ENCODE measurements at regions not wholly inside any gene's neighbourhood (a gene's known extent, or its start where the extent isn't known, plus 50 kb on each side); places are given as distances from the start of the nearest gene placed in this dataset.
A peak's percentile ranks its signal among the peaks of the same experiment; 100 is the strongest.

DNA sequence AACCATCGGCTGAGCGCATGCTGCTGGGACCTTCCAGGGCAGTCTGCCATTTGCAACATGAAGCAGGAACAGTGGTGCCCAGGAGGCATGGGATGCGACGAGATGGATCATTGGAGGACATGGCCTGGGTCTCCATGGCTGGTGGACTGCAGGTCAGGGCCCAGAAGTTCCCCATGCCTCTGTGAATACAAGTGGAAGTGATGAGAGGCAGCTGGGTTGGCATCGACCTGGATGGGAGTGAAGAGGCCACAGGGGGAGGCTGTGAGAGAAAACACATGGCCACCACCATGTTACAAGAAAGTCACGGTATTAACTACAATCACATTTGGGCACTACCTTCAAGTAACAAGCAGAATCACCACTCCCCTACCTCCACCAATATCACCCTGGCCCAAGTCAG, 262.0 kb downstream of the FOXO1 start:
- DNase-seq = no peak

DNA sequence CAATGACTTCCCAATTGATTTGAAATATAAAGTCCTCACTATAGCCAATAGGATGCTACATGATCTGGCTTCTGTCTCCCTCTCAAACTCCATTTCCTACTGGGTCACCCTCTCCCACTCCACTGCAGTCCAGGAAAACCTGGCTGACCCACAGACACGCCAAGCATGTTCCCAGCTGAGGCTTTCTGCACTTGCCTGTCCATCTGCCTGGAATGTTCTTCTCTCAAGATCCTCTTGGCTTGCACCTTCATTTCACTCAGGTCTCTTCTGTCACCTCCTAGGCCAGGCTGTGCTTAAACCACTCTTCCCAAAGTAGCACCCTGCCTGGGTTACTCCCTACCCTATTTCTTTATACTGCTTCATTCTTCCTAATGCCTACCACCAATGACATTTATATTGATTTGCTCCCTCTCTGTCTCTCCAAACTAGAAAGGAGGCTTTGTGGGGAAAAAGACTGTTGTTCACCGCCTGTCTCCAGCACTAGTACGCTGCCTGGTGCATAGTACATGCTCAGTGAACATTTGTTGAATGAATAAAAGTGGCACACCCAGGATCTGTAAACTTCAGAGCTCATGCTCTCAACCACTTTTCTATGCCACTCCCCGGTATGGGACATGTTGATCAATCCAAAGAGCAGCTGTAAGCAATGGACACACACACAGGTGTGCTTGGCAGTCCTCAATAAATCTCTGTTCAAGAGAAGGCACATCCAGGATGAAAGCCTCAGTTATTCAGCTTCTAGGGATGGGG, 261.3 kb downstream of the FOXO1 start:
- DNase-seq = no peak

DNA sequence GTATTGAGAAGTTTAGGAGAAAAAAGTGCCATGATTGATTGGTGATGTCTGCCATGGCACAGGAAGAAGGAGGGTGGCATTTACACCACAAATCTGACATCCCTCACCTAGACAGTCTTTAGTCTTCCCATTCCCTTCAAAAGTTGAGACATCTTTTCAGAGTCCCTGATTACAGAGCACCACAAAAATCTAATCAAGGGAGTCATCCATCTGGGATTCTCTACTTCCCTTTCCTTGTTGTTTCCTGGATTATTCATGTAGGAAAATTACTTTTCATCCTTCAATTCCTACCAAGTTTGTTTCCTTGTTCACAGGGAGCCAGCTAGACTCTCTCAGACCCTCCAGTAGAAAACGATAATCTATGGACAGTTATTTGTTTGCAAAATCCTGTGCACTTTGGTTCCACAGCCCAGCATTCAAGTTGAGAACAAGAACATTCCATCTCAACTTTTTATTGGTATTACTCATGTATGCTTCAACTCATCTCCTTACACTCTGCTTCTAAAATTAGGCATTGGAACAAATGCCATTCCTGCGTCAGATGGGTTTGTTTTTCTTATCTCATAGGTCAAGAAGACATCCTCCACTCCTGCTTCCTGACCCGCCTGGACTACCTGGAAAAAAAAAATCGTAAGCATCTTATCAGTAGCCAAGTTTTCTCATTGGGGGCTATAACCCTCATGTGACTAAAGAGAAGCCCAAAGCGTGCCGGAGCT, 259.9 kb downstream of the FOXO1 start:
- no peak for DNase-seq

DNA sequence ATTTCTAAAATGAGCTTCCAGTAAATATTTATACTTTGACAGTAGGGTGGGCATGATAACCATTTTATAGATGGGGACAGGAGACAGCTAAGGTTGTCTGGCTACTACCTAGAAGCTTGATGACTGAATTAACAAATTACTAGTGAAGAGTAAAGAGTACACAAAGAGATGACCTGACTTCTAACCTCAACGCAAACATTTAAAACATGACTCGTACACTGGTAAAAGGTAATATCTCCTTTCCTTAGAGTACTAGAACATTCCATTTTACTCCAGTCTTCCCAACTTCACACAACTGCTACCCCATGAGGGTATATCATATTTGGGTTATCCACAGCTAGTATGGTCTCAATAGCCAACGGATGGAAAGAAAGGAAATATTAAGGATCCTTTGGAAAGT, 258.9 kb downstream of the FOXO1 start:
- no peak for DNase-seq

DNA sequence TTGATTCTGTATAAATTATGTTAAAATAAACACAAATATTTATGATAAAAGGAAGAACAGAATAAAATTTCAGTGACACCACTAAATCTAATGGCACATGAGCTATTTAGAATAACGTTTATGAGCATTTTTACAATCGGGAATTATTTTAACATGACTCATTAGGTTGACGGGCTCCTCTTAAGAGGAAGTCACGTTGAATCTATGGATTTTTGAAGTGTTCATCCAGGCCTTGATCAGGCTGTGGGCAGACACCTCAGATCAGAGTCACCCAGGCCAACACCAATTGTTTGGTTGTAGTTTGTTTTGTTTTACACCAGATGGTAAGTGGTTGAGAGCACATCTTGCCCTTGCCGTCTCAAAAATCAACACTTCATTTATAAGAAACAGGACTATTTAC, 257.8 kb downstream of the FOXO1 start:
- DNase-seq = no peak

DNA sequence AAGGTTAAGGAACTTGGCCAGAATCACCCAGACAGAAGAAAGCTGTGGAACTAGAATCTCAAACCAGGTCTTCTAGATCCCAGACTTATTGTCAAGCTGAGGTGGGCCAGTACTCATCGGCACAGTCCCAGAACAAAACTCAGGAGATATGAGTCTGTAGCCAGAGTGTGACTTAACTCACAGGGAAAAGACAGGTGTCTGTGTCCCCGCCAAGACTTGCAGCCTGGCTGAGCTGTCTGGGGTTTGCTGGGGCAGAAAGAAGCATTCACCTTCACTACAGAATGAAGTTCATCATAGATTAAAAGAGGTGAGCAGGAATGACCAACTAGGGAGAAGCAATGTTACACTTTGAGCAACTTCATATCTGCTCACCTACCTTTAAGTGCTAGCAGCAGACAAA, 257.2 kb downstream of the FOXO1 start:
- no peak for DNase-seq

DNA sequence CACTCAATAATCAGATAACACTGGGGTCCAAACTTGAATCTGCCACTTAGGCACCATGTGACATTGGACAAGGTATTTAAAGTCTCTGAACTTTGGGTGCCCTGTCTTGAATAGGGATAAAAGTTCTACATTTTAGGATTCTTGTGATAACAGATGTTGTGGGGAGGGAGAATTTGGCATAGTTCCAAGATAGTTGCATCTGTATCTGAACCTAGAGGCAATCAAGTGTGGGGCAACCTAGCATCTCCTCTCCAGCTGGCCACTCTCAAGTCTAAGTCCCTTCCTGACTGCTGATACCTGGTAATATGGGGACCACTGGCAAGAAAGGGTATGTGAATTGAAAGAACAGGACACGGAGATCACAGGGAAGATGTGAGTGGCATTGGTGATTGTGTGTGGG, 256.1 kb downstream of the FOXO1 start:
- no peak for DNase-seq

DNA sequence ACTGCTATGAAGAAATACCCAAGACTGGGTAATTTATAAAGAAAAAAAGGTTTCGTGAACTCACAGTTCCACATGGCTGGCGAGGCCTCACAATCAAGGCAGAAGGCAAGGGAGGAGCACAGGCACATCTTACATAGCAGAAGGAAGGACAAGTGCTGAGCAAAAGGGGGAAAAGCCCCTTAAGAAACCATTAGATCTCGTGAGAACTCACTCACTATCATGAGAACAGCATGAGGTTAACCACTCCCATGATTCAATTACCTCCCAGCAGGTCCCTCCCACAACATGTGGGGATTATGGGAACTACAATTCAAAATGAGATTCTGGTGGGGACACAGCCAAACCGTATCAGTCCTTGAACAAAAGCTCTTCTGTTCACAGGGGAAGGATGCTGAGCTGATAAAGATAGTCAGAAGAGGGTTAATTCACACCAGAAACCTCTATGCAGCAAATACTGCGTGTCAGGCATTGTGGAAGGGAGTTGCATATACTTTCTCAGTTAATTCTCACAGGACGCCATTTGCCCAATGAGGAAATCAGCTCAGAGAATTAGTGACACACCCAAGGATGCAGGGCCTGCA, 246.2 kb downstream of the FOXO1 start:
- no peak for DNase-seq

DNA sequence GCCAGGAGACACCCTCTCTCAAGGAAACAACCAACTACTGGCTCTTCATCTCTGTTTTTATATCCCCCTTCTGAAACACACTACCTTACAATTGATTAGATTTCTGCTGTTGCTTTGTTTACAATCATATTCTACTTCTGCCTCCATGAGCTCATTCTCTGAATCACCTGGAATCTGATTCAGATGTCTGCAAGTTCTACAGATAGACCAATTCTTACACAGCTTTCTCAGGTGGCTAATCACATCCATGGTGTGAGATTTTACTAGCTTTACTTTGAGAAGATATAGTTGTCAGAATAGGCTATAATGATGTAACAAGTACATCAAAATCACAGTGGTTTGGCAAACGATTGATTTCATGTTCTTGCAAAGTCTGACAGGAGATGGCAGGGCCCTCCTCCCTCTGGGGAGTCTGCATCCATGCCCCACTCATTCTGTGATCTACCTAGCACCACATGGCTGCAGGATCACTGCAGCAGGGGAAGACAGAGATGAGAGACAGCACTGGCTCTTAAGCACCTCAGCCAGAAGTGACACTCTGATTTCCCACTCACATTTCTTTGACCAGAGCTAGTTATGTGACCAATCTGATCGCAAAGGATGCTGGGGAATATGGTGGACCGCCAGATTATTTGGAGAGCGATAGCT, 243.7 kb downstream of the FOXO1 start:
- DNase-seq = no peak

DNA sequence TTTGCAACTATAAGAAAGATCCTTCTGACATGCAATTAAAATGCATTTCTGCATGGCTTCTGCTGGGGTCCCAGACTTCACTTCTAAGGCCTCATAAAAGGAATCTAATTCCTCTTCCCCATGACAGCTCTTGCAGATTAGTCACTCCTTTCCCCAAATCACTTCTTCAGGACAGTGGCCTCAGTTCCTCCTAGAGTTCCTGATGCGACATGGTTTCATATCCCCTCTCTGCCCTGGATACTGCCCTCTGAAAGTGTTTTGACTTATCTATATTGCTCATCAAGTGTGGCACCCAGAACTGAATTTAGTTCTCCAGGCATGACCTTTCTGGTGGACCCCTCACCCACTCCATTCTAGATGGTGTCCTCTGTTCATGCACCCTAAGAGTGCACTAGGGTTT, 238.1 kb downstream of the FOXO1 start:
- DNase-seq = no peak

DNA sequence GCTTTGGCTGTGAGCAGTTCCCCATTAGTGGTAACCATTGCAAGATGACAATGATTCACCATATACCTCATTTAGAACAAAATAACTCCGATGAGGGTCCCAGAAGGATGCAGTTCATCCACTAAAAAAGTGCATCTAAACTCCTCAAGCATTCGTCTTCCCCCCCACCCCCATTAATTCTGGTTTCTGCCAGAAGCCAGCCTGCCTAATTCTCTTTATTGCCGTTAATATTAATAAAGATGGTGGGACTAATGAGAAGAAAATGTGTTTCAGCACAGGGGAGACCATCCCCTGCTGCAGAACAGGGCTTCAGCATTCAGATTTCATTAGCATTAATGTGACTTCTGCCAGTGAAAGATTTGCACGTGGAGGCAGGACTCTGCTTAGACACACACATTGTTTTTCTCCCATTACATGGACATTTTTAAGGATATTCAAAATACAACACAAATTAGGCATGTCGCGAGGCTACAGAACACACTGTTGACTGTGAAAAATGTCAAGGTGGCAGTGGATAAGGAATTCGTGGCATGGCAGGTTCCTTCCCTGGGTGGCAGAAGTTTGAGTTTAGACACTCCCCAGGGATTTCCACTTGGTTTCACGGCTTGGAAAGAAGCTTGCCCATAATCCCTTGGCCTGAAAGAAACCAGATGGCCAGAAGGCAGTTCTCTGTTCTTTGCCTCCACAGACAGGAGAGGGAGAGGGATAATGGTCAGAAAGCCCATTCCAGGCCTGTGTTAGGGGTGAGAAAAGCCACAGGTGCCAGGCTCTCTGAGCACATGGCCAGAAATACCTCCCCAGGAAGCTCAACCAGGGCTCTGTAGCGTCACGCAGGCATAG, 236.5 kb downstream of the FOXO1 start:
- DNase-seq = no peak

DNA sequence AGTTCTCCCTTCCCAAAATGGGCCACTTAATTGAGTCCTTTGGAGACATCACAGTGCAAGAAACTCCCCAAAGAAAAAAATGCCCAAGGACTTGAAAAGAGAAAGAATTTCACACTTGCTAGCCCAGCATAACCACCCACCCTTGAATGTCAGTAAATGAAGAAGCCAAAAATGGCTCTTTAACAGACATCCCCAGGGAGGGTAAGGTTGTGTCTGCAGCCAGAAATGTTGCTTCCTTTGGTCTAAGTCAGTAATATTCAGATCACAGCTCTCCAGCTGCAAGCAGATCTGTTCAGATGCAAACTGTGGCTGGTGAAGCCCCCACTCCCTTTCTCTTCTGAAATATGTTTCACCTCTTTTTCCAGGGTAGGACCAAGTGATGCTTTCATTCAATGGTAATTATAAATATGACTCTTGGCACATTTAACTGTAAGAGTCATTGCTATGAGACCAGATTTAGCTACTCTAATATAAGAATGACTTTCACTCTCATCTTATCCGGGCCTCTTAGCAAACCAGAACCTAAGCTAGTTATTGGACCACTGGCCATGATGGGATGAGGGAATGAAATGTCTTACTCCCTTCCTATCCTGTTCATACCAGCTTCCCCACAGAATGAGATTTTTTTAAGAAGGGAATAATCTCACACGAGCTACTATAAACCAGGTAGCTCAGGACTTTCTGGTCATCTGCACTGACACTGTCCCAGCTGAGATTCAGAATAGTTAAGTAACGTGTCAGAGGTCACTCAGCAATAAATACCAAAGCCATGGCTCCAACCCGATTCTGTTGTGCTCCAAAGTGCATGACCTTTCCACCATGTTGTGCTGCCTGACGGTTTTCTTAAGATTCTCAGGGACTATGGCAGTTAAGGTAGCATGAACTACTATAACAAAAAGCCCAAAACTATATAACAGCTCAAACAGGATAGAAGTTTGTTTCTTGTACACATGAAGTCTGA, 234.1 kb downstream of the FOXO1 start:
- DNase-seq = no peak

DNA sequence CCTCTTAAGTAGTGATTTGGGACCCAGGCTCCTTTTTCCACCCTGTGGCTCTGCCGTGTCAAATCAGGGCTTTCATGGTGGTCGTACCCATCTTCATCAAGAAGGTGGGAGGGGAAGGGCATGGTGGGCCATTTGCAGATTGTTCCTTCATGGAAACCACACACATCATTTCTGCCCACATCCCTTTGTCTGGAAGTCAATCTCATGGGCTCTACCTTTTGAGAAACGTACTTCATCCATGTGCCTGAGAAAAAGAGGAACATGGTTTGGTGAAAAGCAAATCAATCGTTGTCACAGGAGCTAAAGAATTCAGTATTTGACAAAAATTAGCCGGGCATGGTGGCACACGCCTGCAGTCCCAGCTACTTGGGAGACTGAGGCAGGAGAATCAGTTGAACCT, 233.4 kb downstream of the FOXO1 start:
- DNase-seq = no peak

DNA sequence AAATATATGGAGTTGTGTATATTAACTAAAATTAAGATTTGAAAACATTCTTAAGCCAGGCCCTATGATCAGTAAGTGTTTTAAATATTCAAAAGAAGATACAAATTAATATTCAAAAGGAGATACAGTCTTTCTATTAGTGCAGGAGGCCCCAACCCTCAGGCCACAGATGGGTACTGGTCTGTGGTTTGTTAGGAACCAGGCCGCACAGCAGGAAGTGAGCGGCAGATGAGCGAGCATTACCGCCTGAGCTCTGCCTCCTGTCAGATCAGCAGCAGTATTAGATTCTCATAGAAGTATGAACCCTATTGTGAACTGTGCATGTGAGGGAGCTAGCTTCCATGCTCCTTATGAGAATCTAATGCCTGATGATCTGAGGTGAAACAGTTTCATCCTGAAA, 232.9 kb downstream of the FOXO1 start:
- DNase-seq = peak; percentile 31

DNA sequence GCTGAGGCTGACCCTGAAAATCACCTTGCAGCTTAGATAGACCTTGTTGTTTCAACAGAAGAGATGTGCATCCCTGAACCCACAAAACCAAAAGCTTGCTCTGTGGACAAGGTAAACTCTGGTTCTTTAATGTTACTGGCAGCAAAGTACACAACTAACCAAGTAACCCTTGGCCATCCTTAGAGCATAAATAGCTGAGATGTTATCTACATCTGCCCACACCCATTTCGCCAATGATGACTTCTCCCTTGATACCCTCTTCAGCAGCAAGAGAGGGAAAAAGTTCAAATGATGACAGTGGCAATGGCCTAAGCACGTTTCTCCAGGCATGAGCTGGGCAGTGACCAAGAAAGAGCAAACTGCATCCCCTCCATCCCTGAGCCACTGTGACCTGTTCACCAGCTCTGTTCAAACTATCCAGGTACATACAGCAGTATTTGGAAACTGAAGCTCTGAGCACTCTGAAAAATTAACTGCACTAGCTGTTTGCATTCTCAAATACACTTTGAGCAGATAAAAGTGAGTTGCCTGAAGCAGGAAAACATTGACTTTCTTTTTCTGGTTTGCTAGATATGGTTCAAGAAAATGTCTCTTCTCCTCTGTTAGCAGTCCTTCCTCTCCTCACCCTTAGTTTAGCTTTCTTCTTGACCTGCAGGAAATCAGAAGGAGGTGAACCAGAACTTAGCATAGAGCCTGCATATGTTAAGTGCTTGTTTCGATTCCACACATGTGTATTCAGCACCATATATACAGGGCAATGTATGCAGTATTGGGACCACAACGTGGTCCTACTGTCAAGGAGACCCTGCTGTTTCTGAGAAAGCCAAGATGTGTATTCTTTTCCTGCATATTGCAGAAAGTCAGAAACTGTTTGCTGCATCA, 231.7 kb downstream of the FOXO1 start:
- DNase-seq = no peak

DNA sequence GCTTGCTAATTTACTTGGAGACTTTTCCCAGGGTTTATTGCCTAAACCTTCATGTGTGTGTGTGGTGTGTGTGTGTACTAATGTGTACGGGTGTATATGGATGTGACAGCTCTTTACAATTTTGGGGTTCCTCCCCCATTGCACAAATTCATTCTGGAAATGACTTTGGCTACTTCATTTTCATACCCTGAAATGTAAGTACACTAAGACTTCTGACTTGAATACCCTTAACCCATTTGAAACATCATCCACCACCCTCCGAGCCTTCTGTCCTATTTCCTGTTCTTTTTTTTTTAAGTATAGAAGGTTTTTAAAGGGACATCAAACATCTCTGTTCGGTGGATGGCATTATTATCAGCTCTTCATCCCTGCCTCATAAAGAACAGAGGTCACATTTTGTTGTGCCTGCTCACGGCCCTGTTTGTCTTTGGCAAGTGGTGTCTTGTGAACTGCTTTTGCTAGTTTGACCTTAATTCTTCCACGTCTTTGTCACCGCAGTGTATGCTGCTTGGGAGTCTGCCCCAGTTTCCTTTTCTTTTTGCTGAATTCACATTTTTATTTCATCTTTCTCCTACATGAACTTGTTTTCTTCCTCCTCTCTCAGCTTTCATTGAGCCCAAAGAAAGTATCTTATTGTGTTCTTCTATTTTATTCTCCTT, 228.3 kb downstream of the FOXO1 start:
- DNase-seq = no peak

DNA sequence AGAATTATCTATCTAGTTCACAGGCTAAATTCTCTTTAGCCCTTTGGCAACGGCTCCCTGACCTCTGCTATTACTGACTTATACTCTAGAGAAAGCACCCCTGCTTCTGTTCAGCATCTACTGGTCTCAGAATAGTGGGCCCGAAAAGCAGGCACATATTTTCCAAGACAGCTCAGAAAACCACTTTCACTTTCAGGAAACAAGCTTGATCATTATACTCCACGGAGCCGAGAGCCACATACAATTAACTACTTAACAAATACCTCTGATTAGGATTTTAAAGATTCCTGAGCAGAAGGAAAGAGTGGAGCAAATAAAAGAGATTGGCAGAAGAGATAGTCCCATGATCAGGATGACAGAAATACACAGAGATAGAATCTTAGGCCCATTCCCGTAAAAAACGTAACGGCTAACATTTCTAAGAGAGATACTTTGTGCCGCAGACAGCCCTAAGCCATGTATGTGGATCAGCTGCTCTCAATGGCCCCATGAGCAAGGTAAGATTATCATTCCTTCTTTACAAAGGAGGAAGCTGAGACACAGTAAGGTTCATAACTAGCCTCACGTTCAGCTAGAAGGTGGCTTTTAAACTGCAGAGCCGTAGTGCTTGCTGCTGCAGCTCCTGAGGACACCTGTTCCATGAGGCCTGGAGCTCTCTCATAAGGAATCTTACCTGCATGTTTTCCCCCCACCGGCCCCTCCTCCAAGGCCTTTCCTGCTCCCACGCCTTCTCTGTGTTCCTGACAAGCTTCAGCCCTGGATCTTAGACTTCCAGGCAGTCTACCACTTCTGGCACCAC, 227.2 kb downstream of the FOXO1 start:
- DNase-seq = no peak

DNA sequence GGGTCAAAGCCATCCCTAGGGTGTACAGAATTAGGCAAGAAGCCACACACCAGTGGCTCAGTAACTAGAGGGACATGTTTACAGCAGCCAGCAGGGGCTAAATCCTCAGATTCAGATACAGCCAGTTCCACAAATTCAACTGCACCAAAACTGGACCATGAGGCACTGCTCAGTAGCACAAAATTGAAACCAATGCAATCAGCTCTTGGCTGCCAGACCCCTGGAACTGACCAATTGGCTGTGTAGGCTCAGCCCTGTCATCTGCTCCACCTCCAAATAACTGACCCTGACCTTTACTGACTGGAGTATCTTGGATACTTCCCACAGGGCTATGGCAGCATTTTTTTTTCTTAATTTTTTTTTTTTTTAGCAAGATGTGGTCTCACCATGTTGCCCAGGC, 226.5 kb downstream of the FOXO1 start:
- no peak for DNase-seq

All from stimulated activated naive CD4-positive, alpha-beta T cell treated with Interleukin-2 at 50 U/mL for 16 hours (primary cell).